Stomach (tissue), 8 donors: ENCODE measurements at regions not wholly inside any gene's neighbourhood (a gene's known extent, or its start where the extent isn't known, plus 50 kb on each side); places are given as distances from the start of the nearest gene placed in this dataset.

Experiments
- DNase-seq, 2 donors: peaks; one replicate each; pipeline versions ENCODE4 v3.0.0 to v3.0.0-alpha.2; 2013 to 2019
- H3K27ac ChIP-seq, 5 donors: fragments of 200-600 bp in 4 of 5; sonication (generic) in 4 of 5; one replicate each; pipeline ENCODE4 v1.5.1; 2013 to 2019; ENCODE audit warnings: mild to moderate bottlenecking in 1 of 5, moderate library complexity in 1 of 5
- H3K27me3 ChIP-seq, 3 donors: fragments of 200-600 bp; sonication (generic); one replicate each; pipeline ENCODE4 v1.5.1; 2017 to 2019; ENCODE audit warnings: mixed run types in 1 of 3
- H3K36me3 ChIP-seq, 4 donors: fragments of 200-600 bp; sonication (generic); 1 replicate in 3 of 4; 2 replicates in 1 of 4; pipeline ENCODE4 v1.5.1; 2016 to 2019
- H3K4me1 ChIP-seq, 4 donors: fragments of 200-600 bp; sonication (generic); one replicate each; pipeline ENCODE4 v1.5.1; 2016 to 2019
- H3K4me3 ChIP-seq, 4 donors: fragments of 200-600 bp; sonication (generic) in 3 of 4; one replicate each; pipeline ENCODE4 v1.5.1; 2016 to 2019; ENCODE audit warnings: mild to moderate bottlenecking in 1 of 4
- H3K9me3 ChIP-seq, 4 donors: fragments of 200-600 bp; sonication (generic); one replicate each; pipeline ENCODE4 v1.5.1; 2016 to 2019
- CTCF ChIP-seq, 7 experiments: fragments of 450-650 bp in 4 of 7; fragments of 200-600 bp in 3 of 7; sonication (generic) in 3 of 7; IDR thresholded peaks; one replicate each; pipeline ENCODE4 v1.5.1; 2016 to 2019; ENCODE audit warnings: antibody characterized with exemption in 7 of 7, control low read depth in 2 of 7, mild to moderate bottlenecking in 1 of 7
- EP300 ChIP-seq: sonication (generic); formaldehyde crosslinking; IDR thresholded peaks from one replicate; pipeline ENCODE4 v1.6.1; 2017; ENCODE audit warnings: antibody characterized with exemption
- POLR2A ChIP-seq, 4 donors: fragments of 450-650 bp; IDR thresholded peaks; one replicate each; pipeline ENCODE4 v1.6.1; 2016; ENCODE audit warnings: antibody characterized with exemption in 4 of 4, control low read depth in 2 of 4, mild to moderate bottlenecking in 1 of 4, moderate library complexity in 1 of 4
- POLR2AphosphoS5 ChIP-seq, 3 donors: sonication (generic); formaldehyde crosslinking; IDR thresholded peaks; one replicate each; pipeline ENCODE4 v1.6.1; 2016; ENCODE audit warnings: antibody characterized with exemption in 3 of 3
- WGBS, 5 donors: extraction: QIAGEN DNeasy Blood & Tissue Kit in 3 of 5; methylation state at CpG; one replicate each; pipeline versions ENCODE4 v1.1.5 to v1.1.7; 2013 to 2018; 5-methylcytosine and 5-hydroxymethylcytosine counted together
- intact Hi-C: fragments of 100-400 bp; cut with DNase I; formaldehyde crosslinking; loops from one replicate; pipeline ENCODE4 v1.15.1; 2023; ENCODE audit warnings: low total_unique reads
- donor health status: healthy with polysubstance abuse.
- donor health status: Bipolar disorder and iron deficiency.
- donor health status: healthy.

- H3K4me3 ChIP-seq = no peak overlapping the region
- no peaks in the 10 kb centered on the region for H3K36me3 ChIP-seq
- peaks cover 0 to 8% (median 0%) of the 10 kb centered on the region in 3 donors for H3K27me3 ChIP-seq
- DNase-seq = no peak
- TF ChIP-seq CTCF (IDR thresholded peaks at IDR 0.05) = no peak
- no peak for TF ChIP-seq POLR2A (IDR thresholded peaks at IDR 0.05)
- 88 to 92% (median 88%) methylated on average over 4 of the region's 4 CpGs for WGBS, 5 donors
- intact Hi-C loops = no loop called here
- H3K27ac ChIP-seq = no peak overlapping the region
- H3K9me3 ChIP-seq = peaks cover 0 to 13% (median 6%) of the 10 kb centered on the region in 4 donors
- no peaks in the 10 kb centered on the region for H3K4me1 ChIP-seq
Measured at GRCh38 chr9:86667307-86667706, 280.0 kb downstream of the GAS1 start.

- TF ChIP-seq CTCF (IDR thresholded peaks at IDR 0.05) (no peak), POLR2AphosphoS5 (IDR thresholded peaks at IDR 0.05) (no peak), EP300 (no peak)
- DNase-seq = no peak
- 58 to 68% (median 66%) methylated on average over 1 of the region's 1 CpG for WGBS, 5 donors
Measured at GRCh38 chr9:86665416-86665815, 281.9 kb downstream of the GAS1 start.

DNA sequence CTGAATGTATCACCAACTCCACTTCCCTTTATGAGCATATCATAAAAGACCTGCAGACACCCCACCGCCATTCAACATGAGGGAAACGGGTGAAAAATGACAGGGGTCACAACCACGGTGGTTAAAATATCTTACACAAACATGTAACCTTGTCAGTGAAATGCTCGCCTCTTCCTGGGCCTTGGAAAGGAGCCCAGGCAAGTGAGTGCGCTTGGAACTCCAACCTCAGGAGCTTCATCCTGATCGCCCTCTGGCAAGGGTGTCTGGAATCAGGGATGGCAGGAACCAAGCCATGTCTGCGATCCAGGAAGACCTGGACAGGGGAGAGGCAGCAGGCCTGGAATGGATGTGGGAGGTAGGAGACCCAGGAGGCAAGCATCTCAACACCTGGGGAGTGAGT lies 282.7 kb downstream of the GAS1 start:
- WGBS, 5 donors = 41 to 69% (median 58%) methylated on average over 7 of the region's 7 CpGs
- no peak for DNase-seq
- no peak for TF ChIP-seq EP300
- no peak for TF ChIP-seq CTCF (IDR thresholded peaks at IDR 0.05)
- TF ChIP-seq POLR2A (IDR thresholded peaks at IDR 0.05) = no peak
- TF ChIP-seq POLR2AphosphoS5 (IDR thresholded peaks at IDR 0.05) = no peak
- H3K27me3 ChIP-seq = peaks cover 0 to 8% (median 0%) of the 10 kb centered on the region in 3 donors
- no peak overlapping the region for H3K4me3 ChIP-seq
- no peaks in the 10 kb centered on the region for H3K4me1 ChIP-seq
- H3K9me3 ChIP-seq = no peaks in the 10 kb centered on the region
- intact Hi-C loops = no loop called here
- no peaks in the 10 kb centered on the region for H3K36me3 ChIP-seq
- no peak overlapping the region for H3K27ac ChIP-seq

More at GRCh38 chr9:86665416-86665815, 281.9 kb downstream of the GAS1 start:
- H3K9me3 ChIP-seq = no peaks in the 10 kb centered on the region
- H3K4me1 ChIP-seq = no peaks in the 10 kb centered on the region
- no peak overlapping the region for H3K4me3 ChIP-seq
- peaks cover 0 to 8% (median 0%) of the 10 kb centered on the region in 3 donors for H3K27me3 ChIP-seq
- H3K36me3 ChIP-seq = no peaks in the 10 kb centered on the region
- intact Hi-C loops = no loop called here
- no peak overlapping the region for H3K27ac ChIP-seq

DNA sequence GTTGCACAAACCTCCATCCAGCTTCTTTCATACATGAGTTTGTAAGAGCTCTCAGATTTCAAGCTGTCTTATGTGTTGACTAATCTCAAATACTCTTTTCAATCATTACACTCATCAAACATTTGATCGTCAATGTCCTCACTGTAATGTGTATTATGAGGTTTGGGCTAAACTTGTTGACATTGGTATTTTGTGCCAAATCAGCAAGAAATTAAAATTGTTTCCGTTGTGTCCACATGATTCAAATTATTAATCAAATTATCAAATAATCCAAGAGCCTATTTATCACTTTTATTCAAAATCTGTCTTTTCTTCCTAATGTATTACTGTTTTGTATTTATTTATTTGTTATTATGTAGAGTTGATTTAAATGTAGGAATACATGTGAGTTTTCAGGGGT lies 283.4 kb downstream of the GAS1 start:
- H3K4me1 ChIP-seq = no peaks in the 10 kb centered on the region
- H3K9me3 ChIP-seq = no peaks in the 10 kb centered on the region
- intact Hi-C loops = no loop called here
- no peak for TF ChIP-seq EP300
- TF ChIP-seq POLR2AphosphoS5 (IDR thresholded peaks at IDR 0.05) = no peak
- TF ChIP-seq POLR2A (IDR thresholded peaks at IDR 0.05) = no peak
- TF ChIP-seq CTCF (IDR thresholded peaks at IDR 0.05) = no peak
- no peaks in the 10 kb centered on the region for H3K36me3 ChIP-seq
- WGBS, 5 donors = 76 to 88% (median 80%) methylated on average over 2 of the region's 2 CpGs
- peaks cover 0 to 8% (median 0%) of the 10 kb centered on the region in 3 donors for H3K27me3 ChIP-seq
- no peak overlapping the region for H3K27ac ChIP-seq
- H3K4me3 ChIP-seq = no peak overlapping the region
- DNase-seq = no peak
